Karpas-422 (cell line): ENCODE measurements at regions not wholly inside any gene's neighbourhood (a gene's known extent, or its start where the extent isn't known, plus 50 kb on each side); places are given as distances from the start of the nearest gene placed in this dataset.
"Not testable (repeated sequence)": the region's sequence is repeated elsewhere in the genome, so short reads cannot be mapped to it uniquely, and the experiment has no call there.

ENCODE experiments used
- DNase-seq: peaks from one replicate; pipeline ENCODE4 v3.0.0-alpha.2; 2015
- H2AFZ ChIP-seq: fragments of 200-600 bp; sonication (generic); 2 replicates; pipeline ENCODE4 v1.6.1; 2014; ENCODE audit warnings: antibody characterized with exemption, low read length, mixed read lengths
- H3K27ac ChIP-seq: fragments of 200-600 bp; sonication (generic); 2 replicates; pipeline ENCODE4 v1.5.1; 2014; ENCODE audit warnings: mild to moderate bottlenecking, low read length, moderate library complexity
- H3K27me3 ChIP-seq: fragments of 200-600 bp; sonication (generic); 2 replicates; pipeline ENCODE4 v1.6.1; 2014; ENCODE audit warnings: low read length, mixed read lengths
- H3K36me3 ChIP-seq: fragments of 200-600 bp; sonication (generic); 2 replicates; pipeline ENCODE4 v1.6.1; 2014; ENCODE audit warnings: low read length, mixed read lengths; ENCODE audit not compliant: insufficient read depth
- H3K4me1 ChIP-seq: fragments of 200-600 bp; sonication (generic); 2 replicates; pipeline ENCODE4 v1.6.1; 2014; ENCODE audit warnings: mild to moderate bottlenecking, low read length, mixed read lengths
- H3K4me2 ChIP-seq: fragments of 200-600 bp; sonication (generic); 2 replicates; pipeline ENCODE4 v1.6.1; 2014; ENCODE audit warnings: low read length, low read depth, mild to moderate bottlenecking; ENCODE audit not compliant: poor library complexity, severe bottlenecking
- H3K4me3 ChIP-seq: fragments of 200-600 bp; sonication (generic); 2 replicates; pipeline ENCODE4 v1.5.1; 2014; ENCODE audit warnings: mild to moderate bottlenecking, antibody characterized with exemption, low read length, mixed read lengths
- H3K79me2 ChIP-seq: fragments of 200-600 bp; sonication (generic); 2 replicates; pipeline ENCODE4 v1.6.1; 2014; ENCODE audit warnings: mild to moderate bottlenecking, low read length, mixed read lengths
- H3K9ac ChIP-seq: fragments of 200-600 bp; sonication (generic); 2 replicates; pipeline ENCODE4 v1.6.0; 2014; ENCODE audit warnings: low read length
- H3K9me2 ChIP-seq: fragments of 200-600 bp; sonication (generic), shearing (Covaris generic); replicated peaks from 2 replicates; pipeline ENCODE4 v1.6.0; 2014; ENCODE audit warnings: mild to moderate bottlenecking, low read length, moderate library complexity; ENCODE audit not compliant: insufficient read depth
- H3K9me3 ChIP-seq: fragments of 300-700, 200-600 bp; sonication (generic); 2 replicates; pipeline ENCODE4 v1.6.1; 2014; ENCODE audit warnings: low read length, mixed read lengths
- H4K20me1 ChIP-seq: fragments of 200-600 bp; sonication (generic); 2 replicates; pipeline ENCODE4 v1.6.1; 2014; ENCODE audit warnings: mild to moderate bottlenecking, antibody characterized with exemption, low read length, low read depth; ENCODE audit not compliant: insufficient read depth

- Histone ChIP-seq H2AFZ (no peak overlapping the region), H3K9me3 (no peaks in the 10 kb centered on the region), H4K20me1 (no peaks in the 10 kb centered on the region), H3K4me2 (no peak overlapping the region), H3K9me2 (no peaks in the 10 kb centered on the region), H3K36me3 (no peaks in the 10 kb centered on the region), H3K27ac (no peak overlapping the region), H3K27me3 (no peaks in the 10 kb centered on the region), H3K4me3 (no peak overlapping the region), H3K4me1 (no peaks in the 10 kb centered on the region), H3K79me2 (no peaks in the 10 kb centered on the region), H3K9ac (no peak overlapping the region)
- no peak for DNase-seq
Measured at GRCh38 chr10:121327727-121328126, 270.5 kb downstream of the FGFR2 start.

DNA sequence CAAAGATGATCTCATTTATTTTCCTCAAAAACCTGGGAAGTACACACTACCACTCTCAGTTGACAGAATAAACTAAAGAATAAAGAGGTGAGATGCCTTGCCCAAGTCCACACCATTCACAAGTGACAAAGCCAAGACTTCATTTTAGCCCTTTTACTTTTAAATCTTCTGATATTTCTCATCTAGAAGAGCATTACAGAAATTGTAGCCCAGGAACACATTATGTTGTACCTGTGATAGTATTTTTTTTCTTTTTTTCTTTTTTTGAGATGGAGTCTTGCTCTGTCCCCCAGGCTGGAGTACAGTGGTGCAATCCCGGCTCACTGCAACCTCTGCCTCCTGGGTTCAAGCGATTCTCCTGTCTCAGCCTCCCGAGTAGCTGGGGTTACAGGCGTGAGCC is 268.6 kb downstream of the FGFR2 start:
- H3K27me3 ChIP-seq, H4K20me1 ChIP-seq, H3K4me2 ChIP-seq, H3K36me3 ChIP-seq, H2AFZ ChIP-seq, H3K27ac ChIP-seq, H3K4me3 ChIP-seq, H3K4me1 ChIP-seq, H3K79me2 ChIP-seq, DNase-seq, H3K9ac ChIP-seq, H3K9me2 ChIP-seq, H3K9me3 ChIP-seq: not testable (repeated sequence)

- no peaks in the 10 kb centered on the region for H3K4me1 ChIP-seq
- no peak overlapping the region for H3K4me2 ChIP-seq
- H2AFZ ChIP-seq = no peak overlapping the region
Measured at GRCh38 chr10:121330563-121330962, 267.7 kb downstream of the FGFR2 start.

DNA sequence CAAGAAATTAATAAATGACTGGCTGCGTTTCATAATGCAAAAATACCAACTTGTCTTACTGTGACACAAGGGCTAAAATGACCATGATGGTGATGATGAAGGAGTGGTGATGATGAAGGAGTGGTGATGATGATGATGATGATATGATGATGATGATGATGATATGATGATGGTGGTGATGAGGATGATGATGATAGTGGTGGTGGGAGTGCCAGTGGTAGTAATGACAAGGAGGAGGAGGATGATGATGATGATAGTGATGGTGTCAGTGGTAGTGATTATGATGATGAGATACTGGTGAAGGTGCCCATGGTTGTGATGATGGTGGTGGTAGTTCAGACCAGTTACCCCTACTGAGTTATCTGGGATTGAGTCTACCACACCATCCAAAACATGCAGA is 265.9 kb downstream of the FGFR2 start:
- no peak overlapping the region for H3K9ac ChIP-seq
- no peak for DNase-seq
- H3K27ac ChIP-seq = no peak overlapping the region

More at GRCh38 chr10:121330563-121330962, 267.7 kb downstream of the FGFR2 start:
- H3K9me2 ChIP-seq = no peaks in the 10 kb centered on the region
- no peak overlapping the region for H3K4me3 ChIP-seq
- no peak overlapping the region for H3K9ac ChIP-seq
- H3K27ac ChIP-seq = no peak overlapping the region
- no peaks in the 10 kb centered on the region for H4K20me1 ChIP-seq
- H3K36me3 ChIP-seq = no peaks in the 10 kb centered on the region
- no peaks in the 10 kb centered on the region for H3K27me3 ChIP-seq
- H3K9me3 ChIP-seq = no peaks in the 10 kb centered on the region
- DNase-seq = no peak
- H3K79me2 ChIP-seq = no peaks in the 10 kb centered on the region

GRCh38 chr10:121332829-121333765 is 265.1 kb downstream of the FGFR2 start:
- no peak overlapping the region for H3K9ac ChIP-seq
- no peaks in the 10 kb centered on the region for H3K79me2 ChIP-seq
- DNase-seq = no peak
- H3K9me2 ChIP-seq = no peaks in the 10 kb centered on the region
- no peaks in the 10 kb centered on the region for H3K27me3 ChIP-seq
- H3K4me2 ChIP-seq = no peak overlapping the region
- H3K9me3 ChIP-seq = no peaks in the 10 kb centered on the region
- no peaks in the 10 kb centered on the region for H3K36me3 ChIP-seq
- no peak overlapping the region for H3K4me3 ChIP-seq
- H3K4me1 ChIP-seq = no peaks in the 10 kb centered on the region
- H4K20me1 ChIP-seq = no peaks in the 10 kb centered on the region
- H3K27ac ChIP-seq = no peak overlapping the region
- H2AFZ ChIP-seq = no peak overlapping the region

More for the DNA sequence above, 265.9 kb downstream of the FGFR2 start:
- H3K27me3 ChIP-seq = no peaks in the 10 kb centered on the region
- no peaks in the 10 kb centered on the region for H3K79me2 ChIP-seq
- no peaks in the 10 kb centered on the region for H3K4me1 ChIP-seq
- H3K4me2 ChIP-seq = no peak overlapping the region
- no peak overlapping the region for H2AFZ ChIP-seq
- no peaks in the 10 kb centered on the region for H3K9me2 ChIP-seq
- no peaks in the 10 kb centered on the region for H4K20me1 ChIP-seq
- H3K36me3 ChIP-seq = no peaks in the 10 kb centered on the region
- no peaks in the 10 kb centered on the region for H3K9me3 ChIP-seq
- no peak overlapping the region for H3K4me3 ChIP-seq

DNA sequence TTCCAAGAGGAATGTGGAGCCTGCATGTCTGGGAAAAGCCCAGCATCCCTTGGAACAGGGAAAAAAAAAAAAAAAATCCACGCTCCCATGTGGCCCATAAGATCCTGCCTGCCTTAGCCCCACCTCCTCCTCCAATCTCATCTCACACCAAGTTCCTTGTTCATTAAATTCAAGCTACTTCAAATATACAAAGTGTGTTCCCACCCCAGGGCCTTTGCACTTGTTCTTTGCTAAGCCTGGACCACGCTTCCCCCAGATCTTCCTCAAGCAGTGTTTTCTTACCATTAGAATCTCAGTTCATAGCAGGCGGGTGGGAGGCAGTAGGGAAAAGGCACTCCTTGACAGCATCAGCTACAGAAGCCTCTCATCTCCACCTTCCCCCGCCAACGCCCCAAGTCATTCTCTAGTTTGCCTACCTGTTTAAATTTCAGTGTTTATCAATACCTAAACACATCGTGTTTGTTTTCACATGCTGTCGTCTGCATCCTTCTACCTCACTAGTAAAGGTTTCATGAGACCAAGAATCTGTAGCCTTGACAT is 262.8 kb downstream of the FGFR2 start:
- Histone ChIP-seq H3K9me3 (no peaks in the 10 kb centered on the region), H3K27ac (no peak overlapping the region), H3K27me3 (no peaks in the 10 kb centered on the region), H3K4me1 (no peaks in the 10 kb centered on the region), H3K79me2 (no peaks in the 10 kb centered on the region), H3K9me2 (no peaks in the 10 kb centered on the region), H3K9ac (no peak overlapping the region), H2AFZ (no peak overlapping the region), H4K20me1 (no peaks in the 10 kb centered on the region), H3K4me2 (no peak overlapping the region), H3K36me3 (no peaks in the 10 kb centered on the region), H3K4me3 (no peak overlapping the region)
- DNase-seq = no peak

GRCh38 chr10:121337427-121337826 is 260.8 kb downstream of the FGFR2 start:
- no peaks in the 10 kb centered on the region for H3K4me1 ChIP-seq
- H3K9me3 ChIP-seq = no peaks in the 10 kb centered on the region
- no peak overlapping the region for H3K27ac ChIP-seq
- H3K27me3 ChIP-seq = no peaks in the 10 kb centered on the region
- DNase-seq = no peak
- no peaks in the 10 kb centered on the region for H3K36me3 ChIP-seq
- no peaks in the 10 kb centered on the region for H3K9me2 ChIP-seq
- H2AFZ ChIP-seq = no peak overlapping the region
- H3K79me2 ChIP-seq = no peaks in the 10 kb centered on the region
- no peaks in the 10 kb centered on the region for H4K20me1 ChIP-seq
- H3K4me3 ChIP-seq = no peak overlapping the region
- no peak overlapping the region for H3K4me2 ChIP-seq
- no peak overlapping the region for H3K9ac ChIP-seq

DNA sequence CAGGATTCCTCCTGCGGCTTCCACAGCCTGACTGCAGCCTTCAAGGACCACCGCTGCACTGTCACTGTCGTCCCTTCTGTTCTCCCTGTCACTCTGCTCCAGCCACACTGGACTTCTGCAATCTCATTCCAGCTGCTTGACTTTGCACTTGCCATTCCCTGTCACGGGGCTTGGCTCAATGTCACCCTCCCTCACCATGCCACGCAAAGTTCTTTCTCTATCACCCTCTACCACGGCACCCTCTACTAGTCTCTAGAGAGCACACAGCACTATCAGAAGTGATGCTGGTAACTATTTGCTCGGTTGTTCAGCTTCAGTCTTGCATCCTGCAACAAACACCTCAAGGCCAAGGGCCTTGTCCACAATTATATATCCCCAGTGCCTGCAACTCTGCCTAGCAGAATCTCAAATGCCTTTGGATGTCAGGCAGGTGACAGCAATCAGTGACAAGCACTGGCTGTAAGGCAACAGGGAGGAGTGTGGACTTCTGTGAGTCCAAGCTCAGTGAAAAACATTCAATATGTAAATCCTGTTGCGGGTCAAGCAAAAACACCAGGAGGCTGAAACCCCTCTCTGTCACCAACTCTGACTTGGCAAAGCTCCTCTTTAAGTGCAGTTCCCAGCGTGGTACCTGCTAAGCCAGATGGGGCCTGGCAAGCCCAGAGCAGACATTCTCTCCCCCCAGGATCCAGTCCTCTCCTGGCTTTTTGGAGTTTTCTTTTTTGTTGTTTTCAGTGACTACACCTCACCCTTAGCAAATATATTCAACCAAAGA is 259.9 kb downstream of the FGFR2 start:
- Histone ChIP-seq H3K27ac (no peak overlapping the region), H3K4me1 (no peaks in the 10 kb centered on the region), H4K20me1 (no peaks in the 10 kb centered on the region), H2AFZ (no peak overlapping the region), H3K4me3 (no peak overlapping the region), H3K27me3 (no peaks in the 10 kb centered on the region), H3K9me3 (no peaks in the 10 kb centered on the region), H3K79me2 (no peaks in the 10 kb centered on the region), H3K9me2 (no peaks in the 10 kb centered on the region), H3K9ac (no peak overlapping the region), H3K36me3 (no peaks in the 10 kb centered on the region), H3K4me2 (no peak overlapping the region)
- DNase-seq = no peak
